Stimulated activated CD4-positive, alpha-beta T cell treated with anti-CD3 and anti-CD28 coated beads, TNF-alpha, amount 100 ng/mL, for 4 hours (primary cell): ENCODE measurements at regions not wholly inside any gene's neighbourhood (a gene's known extent, or its start where the extent isn't known, plus 50 kb on each side); places are given as distances from the start of the nearest gene placed in this dataset.
"Not testable (repeated sequence)": the region's sequence is repeated elsewhere in the genome, so short reads cannot be mapped to it uniquely, and the experiment has no call there.

Experiments
- DNase-seq, 3 experiments: peaks; one replicate each; pipeline ENCODE4 v3.0.0-alpha.2; 2020; ENCODE audit warnings: low read depth in 3 of 3

- no peak for DNase-seq
Measured at GRCh38 chr12:47410383-47410782, 295.4 kb downstream of the RPAP3 start.

DNA sequence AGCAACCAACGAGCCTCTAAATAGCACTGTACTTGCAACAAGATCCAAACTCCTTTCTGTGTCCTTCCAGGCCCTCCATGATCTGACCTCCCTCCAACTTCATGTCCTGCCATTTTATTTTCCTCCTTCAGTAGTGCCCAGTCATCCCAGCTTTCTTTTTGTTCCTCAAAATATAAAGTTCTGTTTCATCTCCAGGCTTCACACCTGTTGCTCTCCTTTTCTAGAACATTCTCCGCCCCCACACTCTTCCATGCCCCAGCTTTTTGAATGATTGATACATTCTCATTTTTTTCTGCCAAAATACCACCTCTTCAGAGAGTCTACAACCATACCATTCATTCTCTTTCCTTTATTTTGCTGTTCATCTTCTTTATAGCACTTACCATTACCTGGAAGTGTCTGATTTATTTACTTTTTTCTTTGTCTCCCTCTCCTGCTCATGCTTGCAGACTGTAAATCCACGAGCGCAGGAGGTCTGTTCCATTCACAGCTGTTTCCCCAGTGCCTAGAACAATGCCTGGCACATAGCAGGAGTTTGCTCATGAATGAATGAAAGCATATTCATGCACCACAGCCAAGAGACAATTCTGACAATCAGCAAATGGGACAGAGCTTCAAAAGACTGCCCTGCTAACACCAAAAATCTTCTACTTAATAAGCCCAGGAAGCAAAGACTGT, 296.4 kb downstream of the RPAP3 start:
- DNase-seq: no peak

DNA sequence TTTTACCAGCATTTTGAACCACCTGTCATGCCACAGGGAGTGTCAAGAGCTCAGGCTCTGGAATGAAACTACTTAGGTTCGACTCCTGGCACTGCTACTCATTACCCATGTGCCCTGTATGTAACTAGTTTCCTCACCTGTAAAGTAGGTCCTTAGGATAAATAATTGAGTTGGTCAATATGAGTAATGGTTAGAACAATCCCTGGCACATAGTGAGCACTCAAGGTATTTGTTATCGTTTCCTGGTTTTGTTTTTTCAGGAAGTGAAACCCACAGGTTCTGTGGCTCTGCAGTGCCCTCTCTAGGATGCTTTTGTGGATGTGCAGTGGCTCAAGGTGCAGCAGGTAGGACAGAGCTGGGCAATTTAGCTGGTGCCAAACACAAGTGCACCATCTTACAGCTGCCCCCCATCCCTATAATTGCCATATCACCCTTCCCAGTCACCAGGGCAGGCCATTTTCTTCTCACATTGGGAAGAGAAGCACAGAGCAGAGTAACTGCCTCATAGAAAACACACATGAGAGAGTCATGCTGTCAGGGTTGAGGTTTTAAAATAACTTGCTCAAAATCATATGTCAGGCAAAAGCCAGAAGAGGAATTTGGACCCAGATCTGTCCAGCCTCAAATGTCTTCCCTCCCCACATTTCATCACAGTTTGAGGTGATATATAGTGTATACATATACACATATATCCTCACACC, 297.5 kb downstream of the RPAP3 start:
- no peak for DNase-seq

DNA sequence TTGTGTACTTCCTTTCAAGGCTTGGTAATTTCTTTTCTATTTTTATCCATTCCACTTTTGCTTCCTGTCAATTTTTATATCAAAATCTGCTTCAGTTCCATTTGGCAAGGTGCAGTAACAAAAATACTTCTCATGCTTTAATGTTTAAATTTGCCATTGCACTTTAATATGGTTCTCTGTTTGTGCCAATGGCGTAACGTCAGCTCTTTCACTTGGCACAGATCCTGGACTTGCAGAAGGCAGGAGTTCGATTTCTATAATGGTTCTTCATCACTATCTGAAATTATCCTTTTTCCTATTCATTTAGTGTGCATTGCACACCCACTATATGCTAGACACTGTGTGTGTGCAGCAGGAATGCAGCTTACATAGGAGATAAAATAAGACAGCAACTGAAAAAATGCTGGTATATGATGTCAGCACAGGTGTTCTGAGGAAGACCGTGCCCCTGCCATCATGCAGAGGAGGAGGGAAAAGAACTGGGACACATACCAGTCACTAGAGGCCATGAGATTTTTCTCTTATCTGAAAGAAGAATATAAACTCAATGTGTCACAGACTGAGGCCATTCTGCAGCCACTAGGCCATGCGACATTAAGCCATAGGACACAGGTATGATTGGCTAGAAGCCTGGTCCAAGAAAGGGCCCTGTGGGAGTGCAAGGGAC, 298.2 kb downstream of the RPAP3 start:
- DNase-seq: no peak

DNA sequence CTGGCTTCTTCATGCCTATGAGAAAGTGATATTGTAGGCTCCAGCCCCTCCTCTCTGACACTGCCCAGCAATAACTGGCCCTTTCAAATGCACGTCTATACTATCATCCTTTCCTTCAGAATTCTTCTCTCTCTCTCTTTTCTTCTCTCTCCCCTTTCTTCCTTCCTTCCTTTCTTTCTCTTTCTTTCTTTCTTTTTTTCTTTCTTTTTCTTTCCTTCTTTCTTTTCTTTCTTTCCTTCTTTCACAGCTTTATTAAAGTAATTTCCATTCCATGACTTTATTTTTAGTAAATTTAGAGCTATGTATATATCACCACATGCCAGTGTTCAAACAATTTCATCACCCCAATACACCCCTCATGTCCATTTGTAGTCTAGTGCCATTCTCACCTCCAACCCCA, 302.1 kb downstream of the RPAP3 start:
- DNase-seq: no peak

DNA sequence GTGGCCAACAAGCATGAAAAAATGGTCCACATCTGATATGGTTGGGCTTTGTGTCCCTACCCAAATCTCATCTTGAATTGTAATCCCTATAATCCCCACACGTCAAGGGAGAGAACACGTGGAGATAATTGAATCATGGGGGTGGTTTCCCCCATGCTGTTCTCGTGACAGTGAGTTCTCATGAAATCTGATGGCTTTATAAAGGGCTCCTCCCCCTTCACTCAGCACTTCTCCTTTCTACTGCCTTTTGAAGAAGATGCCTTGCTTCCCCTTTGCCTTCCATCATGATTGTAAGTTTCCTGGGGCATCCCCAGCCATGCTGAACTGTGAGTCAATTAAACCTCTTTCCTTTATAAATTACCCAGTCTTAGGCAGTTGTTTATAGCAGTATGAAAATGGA, 304.6 kb downstream of the RPAP3 start:
- not testable (repeated sequence) for DNase-seq

GRCh38 chr12:47400266-47400665, 305.6 kb downstream of the RPAP3 start:
- DNase-seq: no peak

DNA sequence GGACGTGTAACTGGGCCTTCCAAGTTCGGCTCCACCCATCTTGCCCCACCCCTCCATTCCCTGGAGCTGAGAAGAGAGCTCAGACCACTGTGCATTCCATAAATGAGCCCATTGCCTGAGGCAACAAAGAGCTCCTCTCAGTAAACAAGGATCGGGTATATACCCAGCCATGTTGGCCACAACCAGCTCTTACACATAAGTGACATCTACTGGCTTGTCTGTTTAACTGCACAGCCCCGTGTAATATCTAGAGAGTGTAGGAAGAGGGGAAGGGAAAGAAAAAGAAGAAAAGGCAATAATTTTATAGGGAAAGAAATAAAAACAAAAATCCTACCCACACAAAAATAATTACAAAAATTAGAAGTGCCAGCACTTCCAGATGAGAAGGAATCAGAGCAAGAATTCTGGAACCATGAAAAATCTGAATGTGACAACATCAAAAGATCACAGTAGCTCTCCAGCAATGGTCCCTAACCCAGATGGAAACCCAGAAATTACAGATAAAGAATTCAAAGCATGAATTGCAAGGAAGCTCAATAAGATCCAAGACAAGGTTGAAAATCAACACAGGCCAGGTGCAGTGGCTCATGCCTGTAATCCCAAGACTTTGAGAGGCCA, 308.1 kb downstream of the RPAP3 start:
- DNase-seq: no peak

- no peak for DNase-seq
Measured at GRCh38 chr12:47396902-47397663, 308.7 kb downstream of the RPAP3 start.

GRCh38 chr12:47394070-47394469, 311.8 kb downstream of the RPAP3 start:
- no peak for DNase-seq

GRCh38 chr12:47393403-47393790, 312.4 kb downstream of the RPAP3 start:
- DNase-seq: no peak

GRCh38 chr12:47391566-47391965, 311.8 kb upstream of the AMIGO2 start:
- DNase-seq: peak in 2 of 3 experiments; percentile 30 to 35

GRCh38 chr12:47388712-47389111, 309.0 kb upstream of the AMIGO2 start:
- no peak for DNase-seq

- DNase-seq: no peak
Measured at GRCh38 chr12:47387994-47388393, 308.2 kb upstream of the AMIGO2 start.

DNA sequence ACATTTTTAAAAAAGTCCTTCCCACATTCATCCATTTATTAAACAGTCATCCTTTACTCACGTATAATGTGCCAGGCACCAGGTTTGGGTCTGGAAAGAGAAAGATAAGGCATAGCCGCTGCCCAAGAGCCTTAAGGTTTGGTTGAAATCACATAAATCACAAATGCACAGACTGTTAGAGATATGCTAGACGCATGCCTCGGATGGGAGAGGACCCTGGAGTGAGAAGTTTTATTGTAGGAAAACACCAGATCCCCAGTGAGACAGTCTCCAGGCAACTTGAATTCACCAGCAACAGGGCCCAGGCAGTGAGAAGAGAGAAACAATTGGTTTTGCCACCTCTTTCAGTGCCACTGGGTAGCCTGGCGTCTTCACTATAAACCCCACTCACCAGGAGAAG, 305.9 kb upstream of the AMIGO2 start:
- DNase-seq: no peak

DNA sequence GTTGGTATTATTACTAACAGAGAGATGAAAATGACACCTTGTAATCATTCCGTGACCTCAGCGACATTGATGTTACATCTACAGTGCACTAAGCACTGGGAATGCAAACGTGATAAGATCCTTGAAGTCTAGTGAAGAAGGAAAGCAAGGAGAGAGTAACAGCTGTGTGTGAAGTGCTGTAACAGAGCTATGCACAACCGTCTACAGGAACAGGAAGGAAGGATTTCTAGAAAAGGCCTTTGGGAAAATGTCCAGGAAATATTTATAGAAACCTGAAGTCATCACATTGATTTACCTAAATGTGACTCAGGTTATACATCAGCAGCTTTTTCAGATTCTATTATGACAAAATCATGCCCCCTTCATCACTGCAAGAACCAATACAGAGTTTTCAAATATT, 304.2 kb upstream of the AMIGO2 start:
- no peak for DNase-seq

DNA sequence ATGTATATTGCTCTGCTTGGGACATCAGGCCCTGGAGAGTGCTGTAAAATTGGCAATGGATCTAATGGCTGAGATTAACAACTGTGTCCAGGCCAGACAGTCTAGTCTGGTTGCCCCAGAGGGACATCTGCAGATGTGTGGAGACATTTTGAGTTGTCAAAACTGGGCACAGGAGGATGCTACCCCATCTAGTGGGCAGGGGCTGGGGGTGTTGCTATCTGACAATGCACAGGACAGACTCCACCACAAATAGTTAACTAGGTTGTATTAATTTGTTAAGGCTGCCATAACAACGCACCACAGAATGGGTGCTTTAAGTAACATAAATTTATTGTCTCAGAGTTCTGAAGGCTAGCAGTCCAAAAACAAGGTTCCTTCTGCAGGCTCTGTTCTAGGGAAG, 302.5 kb upstream of the AMIGO2 start:
- DNase-seq: no peak

DNA sequence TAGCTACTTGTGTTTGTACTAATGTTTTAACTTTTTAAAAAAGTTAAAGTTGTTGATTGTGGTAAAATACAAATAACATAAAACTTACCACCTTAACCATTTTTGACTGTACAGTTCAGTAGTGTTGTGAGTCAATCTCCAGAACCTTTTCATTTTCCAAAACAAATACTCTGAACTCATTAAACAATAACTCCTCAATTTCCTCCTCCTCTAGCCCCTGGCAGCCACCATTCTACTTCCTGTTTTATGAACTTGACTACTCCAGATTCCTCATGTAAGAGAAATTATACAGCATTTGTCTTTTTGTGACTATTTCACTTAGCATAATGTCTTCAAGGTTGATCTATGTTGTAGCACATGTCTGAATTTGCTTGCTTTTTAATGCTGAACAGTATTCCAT, 299.1 kb upstream of the AMIGO2 start:
- DNase-seq: no peak

- no peak for DNase-seq
Measured at GRCh38 chr12:47378222-47378582, 298.4 kb upstream of the AMIGO2 start.

GRCh38 chr12:47377414-47378221, 297.9 kb upstream of the AMIGO2 start:
- DNase-seq: no peak

DNA sequence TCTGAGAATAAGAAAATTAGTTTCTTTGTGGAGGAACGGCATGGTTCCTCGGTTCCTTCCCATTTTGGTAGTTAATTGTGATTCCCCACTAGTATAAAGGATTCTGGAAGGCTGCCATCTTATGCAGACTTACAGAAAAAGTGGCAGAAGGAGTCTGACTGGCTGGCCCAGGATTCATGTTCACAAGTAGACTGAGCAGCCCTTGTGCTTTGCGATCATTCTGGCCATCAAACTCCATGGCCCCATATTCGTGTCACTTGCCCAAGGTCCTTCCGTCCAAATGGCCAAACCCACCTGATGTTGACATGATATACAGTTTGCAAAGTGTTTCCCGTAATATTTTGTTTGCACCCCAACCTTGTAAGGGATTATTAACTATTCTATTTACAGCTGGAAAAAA, 297.2 kb upstream of the AMIGO2 start:
- DNase-seq: no peak
